22Rv1 (cell line): ENCODE measurements at regions not wholly inside any gene's neighbourhood (a gene's known extent, or its start where the extent isn't known, plus 50 kb on each side); places are given as distances from the start of the nearest gene placed in this dataset.

ENCODE experiments used
- ZFX ChIP-seq: fragments of 450-650 bp; IDR thresholded peaks from 2 replicates; pipeline ENCODE4 v1.6.1; 2017; ENCODE audit warnings: antibody characterized with exemption, borderline replicate concordance
- TF ChIP-seq, protein P1 (sequence below): fragments of 450-650 bp; IDR thresholded peaks from 2 replicates; pipeline ENCODE4 v1.5.1; 2017; ENCODE audit warnings: mild to moderate bottlenecking

DNA sequence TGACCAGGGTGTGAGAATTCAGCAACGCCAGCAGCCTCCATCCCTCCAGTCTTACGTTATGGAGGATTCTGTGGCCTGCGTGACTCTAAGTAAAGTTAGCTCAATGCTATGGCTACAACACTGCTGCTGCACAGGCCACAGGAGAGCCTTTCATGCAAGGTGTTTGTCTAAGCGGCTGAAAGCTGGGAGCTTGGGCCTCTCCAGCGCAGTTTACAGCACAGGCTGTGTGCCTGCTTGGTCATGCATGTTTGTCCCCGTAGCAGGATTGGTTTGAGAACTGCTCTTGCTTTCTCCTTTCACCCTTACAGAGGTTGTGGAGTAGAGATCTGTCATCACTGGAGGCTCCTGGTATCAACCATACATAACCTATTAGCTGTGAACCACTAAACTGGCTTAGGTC, 113.1 kb upstream of the TMCC3 start:
- TF ChIP-seq, protein P1, sequence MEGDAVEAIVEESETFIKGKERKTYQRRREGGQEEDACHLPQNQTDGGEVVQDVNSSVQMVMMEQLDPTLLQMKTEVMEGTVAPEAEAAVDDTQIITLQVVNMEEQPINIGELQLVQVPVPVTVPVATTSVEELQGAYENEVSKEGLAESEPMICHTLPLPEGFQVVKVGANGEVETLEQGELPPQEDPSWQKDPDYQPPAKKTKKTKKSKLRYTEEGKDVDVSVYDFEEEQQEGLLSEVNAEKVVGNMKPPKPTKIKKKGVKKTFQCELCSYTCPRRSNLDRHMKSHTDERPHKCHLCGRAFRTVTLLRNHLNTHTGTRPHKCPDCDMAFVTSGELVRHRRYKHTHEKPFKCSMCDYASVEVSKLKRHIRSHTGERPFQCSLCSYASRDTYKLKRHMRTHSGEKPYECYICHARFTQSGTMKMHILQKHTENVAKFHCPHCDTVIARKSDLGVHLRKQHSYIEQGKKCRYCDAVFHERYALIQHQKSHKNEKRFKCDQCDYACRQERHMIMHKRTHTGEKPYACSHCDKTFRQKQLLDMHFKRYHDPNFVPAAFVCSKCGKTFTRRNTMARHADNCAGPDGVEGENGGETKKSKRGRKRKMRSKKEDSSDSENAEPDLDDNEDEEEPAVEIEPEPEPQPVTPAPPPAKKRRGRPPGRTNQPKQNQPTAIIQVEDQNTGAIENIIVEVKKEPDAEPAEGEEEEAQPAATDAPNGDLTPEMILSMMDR = no peak
- no peak for TF ChIP-seq ZFX
